DMS53 treated with DMSO at 0.1 percent for 48 hours (cell line): ENCODE measurements at regions not wholly inside any gene's neighbourhood (a gene's known extent, or its start where the extent isn't known, plus 50 kb on each side); places are given as distances from the start of the nearest gene placed in this dataset.

Source experiments
- DNase-seq: peaks from one replicate; lab custom pipeline; 2025; ENCODE audit not compliant: unreplicated experiment; lab: John Stamatoyannopoulos, UW

- DNase-seq = no peak
Observed at GRCh38 chr7:125399408-125399807, 469.8 kb upstream of the POT1 start.

DNA sequence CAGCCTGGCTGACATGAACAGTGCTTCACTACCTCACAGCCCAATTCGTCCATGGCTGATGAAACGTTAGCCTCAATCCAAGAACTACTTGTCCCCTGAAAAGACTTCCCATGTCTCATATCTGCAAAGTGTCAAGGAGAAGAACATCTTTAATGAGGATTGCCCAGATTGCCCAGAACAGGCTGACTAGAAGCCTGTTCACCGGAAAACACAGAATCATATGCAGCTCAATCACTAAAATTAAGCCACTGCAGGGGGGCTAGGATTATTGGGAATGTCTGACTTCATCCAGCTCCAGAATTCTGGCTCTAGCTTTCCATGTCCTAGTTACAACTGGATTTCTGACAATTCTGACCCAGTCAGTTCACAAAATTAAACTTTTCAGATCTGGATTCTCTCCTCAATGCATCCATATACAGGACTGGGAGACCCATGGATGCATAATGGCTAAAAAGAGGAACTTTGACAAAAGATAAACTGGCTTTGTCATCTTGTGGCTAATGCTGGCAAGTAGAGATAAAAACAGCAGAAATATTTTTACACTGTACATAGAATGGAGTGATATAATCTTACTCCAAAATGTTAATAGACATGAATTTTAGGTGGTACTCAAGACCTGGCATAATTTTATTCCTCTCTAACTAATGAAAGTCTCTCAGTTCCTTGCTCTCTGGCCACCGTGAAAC, 467.0 kb upstream of the POT1 start:
- DNase-seq = no peak

DNA sequence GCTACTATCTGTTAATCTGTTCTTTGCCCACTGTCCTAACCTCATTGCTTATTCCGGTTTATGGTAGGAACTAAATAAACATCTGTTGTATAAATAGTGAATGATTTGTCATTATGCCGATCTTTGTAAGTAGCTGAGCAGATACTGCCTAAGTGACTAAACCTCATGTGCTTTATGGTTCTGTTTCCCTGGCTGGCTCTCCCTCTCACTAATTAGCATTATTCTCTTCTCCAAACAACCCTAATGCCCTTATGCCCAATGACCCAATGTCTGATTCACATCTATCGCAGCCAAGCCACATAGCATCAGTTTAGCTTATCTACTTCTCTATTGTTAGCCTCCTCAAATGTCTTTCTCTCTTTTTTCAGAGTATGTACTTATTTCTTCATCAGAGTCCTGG, 462.3 kb upstream of the POT1 start:
- no peak for DNase-seq

DNA sequence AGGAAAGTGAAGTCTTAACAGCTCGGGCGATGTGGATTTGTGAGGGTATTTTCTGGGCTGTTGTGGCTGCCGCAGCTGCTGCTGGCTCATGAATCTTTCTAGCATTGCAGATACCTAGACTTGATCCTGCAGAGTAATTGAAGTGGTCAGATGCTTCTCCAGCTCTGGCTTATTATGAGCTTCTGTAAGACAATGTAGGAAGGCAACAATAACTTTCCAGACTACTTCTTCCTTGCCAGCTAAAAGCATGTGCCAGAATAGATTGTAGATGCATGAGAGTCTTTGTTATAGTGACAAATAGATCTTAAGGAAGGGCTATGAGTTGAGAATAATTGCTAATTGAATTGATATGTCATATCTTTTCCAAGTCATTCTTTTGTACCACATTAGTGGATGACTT, 461.4 kb upstream of the POT1 start:
- no peak for DNase-seq

- no peak for DNase-seq
Observed at GRCh38 chr7:125386211-125386610, 456.6 kb upstream of the POT1 start.

DNA sequence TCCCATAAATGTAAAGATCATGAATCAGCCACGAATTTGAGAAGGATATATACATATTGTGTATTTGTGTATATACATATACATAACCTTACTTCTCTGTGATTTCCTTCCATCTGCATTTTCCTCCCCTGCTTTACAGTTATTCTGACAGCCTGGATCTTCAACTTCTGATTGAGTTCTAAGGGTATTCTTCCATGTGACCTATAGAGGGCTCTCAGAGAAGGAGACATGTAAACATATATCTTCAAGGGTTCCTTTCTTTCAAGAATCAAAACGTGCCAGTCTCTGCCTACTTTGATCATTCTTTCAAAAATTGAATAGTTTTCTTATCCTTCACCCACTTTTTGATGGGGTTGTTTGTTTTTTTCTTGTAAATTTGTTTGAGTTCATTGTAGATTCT, 453.7 kb upstream of the POT1 start:
- DNase-seq = peak; percentile 5

GRCh38 chr7:125382401-125382800, 452.8 kb upstream of the POT1 start:
- no peak for DNase-seq

DNA sequence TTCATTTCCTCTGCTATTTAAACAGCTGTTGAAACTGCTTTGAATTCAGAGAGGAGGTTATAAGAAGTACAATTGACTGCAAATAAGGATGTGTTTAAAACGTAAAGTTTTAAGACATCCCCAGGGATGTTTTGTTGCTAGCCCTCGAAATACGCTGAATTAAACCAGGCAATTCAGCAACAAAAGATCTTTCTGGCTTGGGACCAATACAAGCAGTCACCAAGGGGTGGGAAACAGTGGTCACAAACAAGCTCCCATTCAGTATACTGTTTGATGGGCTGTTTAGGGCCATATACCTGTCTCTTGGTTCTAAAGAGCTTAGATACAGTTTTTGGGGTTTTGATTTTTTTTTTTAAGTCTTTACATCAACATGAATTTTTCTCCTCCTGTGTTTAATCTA, 446.3 kb upstream of the POT1 start:
- no peak for DNase-seq

DNA sequence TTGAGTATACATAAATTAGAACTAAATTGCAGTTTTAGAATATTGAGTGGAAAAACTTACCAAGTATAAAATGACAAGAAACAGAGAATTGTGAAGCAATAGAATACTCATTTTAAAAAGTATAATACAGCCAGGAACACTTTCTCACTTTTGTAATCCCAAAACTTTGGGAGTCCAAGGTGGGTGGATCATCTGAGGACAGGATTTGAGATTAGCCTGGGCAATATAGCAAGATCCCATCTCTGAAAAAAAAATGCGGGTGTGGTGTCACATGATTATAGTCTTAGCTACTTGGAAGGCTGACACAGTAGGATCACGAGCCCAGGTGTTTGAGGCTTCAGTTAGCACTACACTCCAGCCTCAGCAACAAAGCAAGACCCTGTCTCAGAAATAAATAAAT, 440.9 kb upstream of the POT1 start:
- DNase-seq = no peak

DNA sequence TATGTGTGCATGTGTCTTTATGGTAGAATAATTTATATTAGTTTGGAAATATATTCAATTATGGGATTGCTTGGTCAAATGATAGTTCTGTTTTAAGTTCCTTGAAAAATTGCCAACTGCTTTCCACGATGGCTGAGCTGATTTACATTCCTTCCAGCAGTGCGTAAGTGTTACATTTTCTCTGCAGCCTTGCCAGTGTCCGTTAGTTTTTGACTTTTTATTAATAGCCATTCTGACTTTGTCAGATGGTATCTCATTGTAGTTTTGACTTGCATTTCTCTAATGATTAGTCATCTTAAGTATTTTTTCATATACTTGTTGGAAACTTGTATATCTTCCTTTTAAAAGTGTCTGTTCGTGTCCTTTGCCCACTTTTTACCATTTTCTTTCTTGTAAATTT, 434.2 kb upstream of the POT1 start:
- DNase-seq = no peak

- no peak for DNase-seq
Observed at GRCh38 chr7:125358551-125359167, 429.0 kb upstream of the POT1 start.

DNA sequence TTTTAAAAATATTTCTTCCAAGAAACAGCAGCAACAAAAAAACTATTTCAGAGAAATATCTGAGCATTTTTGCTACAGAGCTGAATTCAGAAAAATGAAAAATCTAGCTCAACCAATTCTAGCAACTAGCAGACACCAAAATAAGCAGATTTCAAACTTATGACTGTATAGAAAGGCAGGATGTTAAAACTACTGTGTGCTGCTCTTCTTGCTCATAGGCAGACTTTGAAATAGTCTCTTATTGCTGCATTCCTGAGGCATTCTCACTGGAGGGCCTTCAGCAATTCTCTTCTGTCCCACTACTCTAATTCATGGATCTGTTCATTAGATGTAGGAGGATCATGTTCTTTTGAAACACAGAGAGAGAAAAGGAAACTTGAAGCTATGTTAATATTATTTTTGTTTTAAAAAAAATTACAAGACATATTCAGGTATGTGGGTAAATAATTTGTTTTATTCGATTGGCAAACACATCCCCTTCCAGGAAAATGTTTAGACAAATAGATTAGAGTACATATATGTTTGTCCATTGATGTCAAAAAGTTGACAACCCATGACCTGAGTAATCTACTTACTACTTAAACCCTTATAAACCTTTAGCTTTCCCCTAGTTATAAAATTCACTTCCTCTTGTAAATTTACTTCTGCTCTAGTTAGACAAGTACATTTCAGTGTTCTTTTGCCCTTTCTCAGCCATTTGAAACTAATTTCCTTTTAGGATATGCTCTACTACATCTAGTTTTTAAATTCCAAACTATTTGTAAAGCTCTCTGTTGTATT, 428.2 kb upstream of the POT1 start:
- peak; percentile 43 for DNase-seq

- no peak for DNase-seq
Observed at GRCh38 chr7:125355899-125356298, 426.3 kb upstream of the POT1 start.

- DNase-seq = no peak
Observed at GRCh38 chr7:125347269-125347668, 417.6 kb upstream of the POT1 start.

GRCh38 chr7:125338110-125338509, 408.5 kb upstream of the POT1 start:
- no peak for DNase-seq

DNA sequence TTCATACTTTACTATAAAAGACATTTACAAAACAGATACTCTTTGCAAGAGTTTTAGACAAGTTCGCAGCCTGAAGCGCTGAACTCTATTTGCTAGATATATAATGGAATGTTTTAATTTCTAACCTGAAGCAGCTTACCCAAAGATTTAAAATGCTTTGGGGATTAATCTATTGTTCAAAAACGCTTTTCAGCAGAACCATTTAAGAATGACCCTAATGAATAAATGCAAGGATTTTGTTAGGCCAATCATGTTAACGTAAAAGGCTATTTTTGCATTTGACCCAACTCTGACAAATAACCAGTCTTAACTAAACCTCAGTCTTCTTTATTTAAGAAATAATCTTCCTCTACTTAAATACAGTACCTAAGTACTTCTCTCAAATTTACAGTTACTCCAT, 406.7 kb upstream of the POT1 start:
- DNase-seq = no peak

DNA sequence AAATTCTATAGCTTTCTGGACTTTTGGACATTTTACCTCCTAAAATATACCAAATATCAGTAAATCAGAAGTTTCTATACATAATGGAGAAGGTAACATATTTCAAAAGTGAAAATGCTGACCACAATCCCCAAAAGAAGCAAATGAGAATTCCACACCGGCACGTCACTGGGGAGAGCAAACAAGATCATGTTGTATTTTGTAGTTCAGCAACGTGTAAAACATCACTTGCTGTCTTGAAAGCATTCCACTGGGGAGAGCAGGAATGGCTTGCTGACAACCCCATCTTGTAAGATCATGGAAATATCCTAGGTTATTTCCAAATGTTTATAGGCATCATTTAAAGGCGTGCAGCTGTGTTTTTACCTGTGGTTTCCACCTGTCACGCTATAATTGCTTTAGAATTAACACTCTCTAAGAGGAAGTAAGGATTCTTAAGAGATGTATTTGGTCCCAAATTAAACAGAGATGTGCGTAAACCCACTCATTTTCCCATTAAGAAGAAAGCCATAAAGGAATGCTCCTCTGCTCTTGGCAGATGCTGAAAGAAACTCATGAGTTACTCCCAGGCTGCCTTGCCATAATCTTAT, 397.1 kb upstream of the POT1 start:
- no peak for DNase-seq

GRCh38 chr7:125316466-125316865, 386.8 kb upstream of the POT1 start:
- peak; percentile 83 for DNase-seq

GRCh38 chr7:125299003-125299765, 369.6 kb upstream of the POT1 start:
- no peak for DNase-seq

DNA sequence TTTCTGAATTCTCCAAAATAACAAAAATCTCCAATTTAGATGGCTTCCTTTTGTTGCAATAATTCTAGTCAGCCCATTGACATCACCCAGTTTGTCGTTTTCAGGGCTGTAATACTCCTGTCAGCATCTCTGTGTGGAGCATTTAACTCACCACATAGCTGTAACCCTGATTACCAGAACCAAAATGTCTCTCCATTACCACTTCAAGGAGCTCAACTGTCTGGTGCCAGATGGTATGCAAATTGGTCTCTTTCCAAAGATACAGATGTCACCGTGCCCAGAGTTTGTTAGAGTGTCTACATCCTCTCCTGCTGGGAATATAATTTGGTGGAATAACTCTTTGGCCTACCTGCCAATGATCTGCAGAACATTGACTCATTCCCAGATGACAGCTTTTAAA, 350.3 kb upstream of the POT1 start:
- DNase-seq = no peak

DNA sequence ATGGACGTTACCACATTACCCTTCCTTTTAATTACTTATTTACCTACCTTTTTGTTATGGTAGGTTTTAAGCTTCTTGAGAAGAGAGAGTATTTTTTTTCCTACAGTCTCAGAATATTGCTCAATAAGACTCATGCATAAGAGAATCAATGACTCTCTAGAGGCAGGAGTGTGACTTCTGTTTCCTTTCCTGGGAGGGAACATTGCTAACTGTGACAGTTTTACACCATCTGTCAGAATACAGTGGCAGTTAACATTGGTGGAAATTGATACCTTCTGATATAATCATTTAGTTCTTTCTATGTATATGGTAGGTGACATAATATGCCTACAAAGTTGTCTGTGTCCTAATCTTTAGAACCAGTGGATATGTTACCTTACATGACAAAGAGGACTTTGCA, 348.7 kb upstream of the POT1 start:
- DNase-seq = no peak
